ENCODE measurements at regions not wholly inside any gene's neighbourhood (a gene's known extent, or its start where the extent isn't known, plus 50 kb on each side); places are given as distances from the start of the nearest gene placed in this dataset.

- TF ChIP-seq CTCF (conservative IDR thresholded peaks at IDR 0.05; ENCODE audit: low read depth, low read length) (no peak), EZH2 (IDR thresholded peaks at IDR 0.05; ENCODE audit: low read length, unreplicated experiment) (no peak)
Measured at GRCh38 chr16:65889533-65889966, 476.9 kb upstream of the CDH5 start.
